ENCODE measurements at regions not wholly inside any gene's neighbourhood (a gene's known extent, or its start where the extent isn't known, plus 50 kb on each side); places are given as distances from the start of the nearest gene placed in this dataset.

DNA sequence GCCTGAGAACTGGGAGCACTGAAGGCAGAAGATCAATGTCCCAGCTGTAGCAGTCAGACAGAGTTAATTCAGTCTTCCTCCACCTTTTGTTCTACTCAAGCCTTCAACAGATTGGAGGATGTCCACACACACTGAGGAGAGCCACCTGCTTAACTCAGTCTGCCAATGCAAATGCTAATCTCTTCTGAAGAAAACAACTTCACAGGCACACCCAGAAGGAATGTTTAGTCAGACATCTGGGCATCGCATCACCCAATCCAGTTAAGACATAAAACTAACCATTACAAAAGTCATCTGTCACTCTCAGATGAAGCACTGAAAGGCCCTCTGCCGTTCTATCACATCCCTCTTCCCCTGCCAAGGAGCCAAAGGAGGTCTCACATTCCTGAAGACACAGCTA is 173.7 kb downstream of the CENPC start:
- TF ChIP-seq, protein P1, sequence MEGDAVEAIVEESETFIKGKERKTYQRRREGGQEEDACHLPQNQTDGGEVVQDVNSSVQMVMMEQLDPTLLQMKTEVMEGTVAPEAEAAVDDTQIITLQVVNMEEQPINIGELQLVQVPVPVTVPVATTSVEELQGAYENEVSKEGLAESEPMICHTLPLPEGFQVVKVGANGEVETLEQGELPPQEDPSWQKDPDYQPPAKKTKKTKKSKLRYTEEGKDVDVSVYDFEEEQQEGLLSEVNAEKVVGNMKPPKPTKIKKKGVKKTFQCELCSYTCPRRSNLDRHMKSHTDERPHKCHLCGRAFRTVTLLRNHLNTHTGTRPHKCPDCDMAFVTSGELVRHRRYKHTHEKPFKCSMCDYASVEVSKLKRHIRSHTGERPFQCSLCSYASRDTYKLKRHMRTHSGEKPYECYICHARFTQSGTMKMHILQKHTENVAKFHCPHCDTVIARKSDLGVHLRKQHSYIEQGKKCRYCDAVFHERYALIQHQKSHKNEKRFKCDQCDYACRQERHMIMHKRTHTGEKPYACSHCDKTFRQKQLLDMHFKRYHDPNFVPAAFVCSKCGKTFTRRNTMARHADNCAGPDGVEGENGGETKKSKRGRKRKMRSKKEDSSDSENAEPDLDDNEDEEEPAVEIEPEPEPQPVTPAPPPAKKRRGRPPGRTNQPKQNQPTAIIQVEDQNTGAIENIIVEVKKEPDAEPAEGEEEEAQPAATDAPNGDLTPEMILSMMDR (IDR thresholded peaks at IDR 0.05), result no peak
- no peak for TF ChIP-seq POLR2AphosphoS5 (IDR thresholded peaks at IDR 0.05)
- no peak for TF ChIP-seq POLR2A (IDR thresholded peaks at IDR 0.05)
